Body of pancreas (tissue), 4 donors: ENCODE measurements at regions not wholly inside any gene's neighbourhood (a gene's known extent, or its start where the extent isn't known, plus 50 kb on each side); places are given as distances from the start of the nearest gene placed in this dataset.

Experiments
- POLR2A ChIP-seq, 3 donors: fragments of 450-650 bp; IDR thresholded peaks; one replicate each; pipeline ENCODE4 v1.6.1; 2016; ENCODE audit warnings: antibody characterized with exemption in 3 of 3, mild to moderate bottlenecking in 2 of 3
- TF ChIP-seq, protein P1 (sequence below), 7 experiments: fragments of 450-650 bp in 4 of 7; fragments of 200-600 bp in 3 of 7; sonication (generic) in 3 of 7; IDR thresholded peaks; one replicate each; pipeline ENCODE4 v1.5.1; 2016 to 2019; ENCODE audit warnings: antibody characterized with exemption in 7 of 7

DNA sequence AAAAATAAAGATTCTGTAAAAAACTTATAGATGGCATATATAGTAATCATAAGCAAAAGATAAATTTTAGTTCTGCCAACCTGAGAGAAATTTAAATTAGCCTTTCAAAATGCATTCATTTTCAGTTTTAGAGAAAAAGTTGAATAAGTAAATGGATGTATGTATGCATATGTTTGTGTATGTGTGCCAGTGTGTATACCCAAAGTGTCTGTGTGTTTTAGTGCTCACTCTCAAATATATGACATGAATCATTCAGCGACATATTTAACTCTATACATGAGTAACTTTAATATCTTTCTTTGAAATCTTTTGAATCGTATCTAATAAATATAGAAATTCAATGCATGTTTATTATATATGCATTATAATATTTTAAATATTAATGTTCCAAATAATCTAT is 274.5 kb downstream of the SRGAP2C start:
- TF ChIP-seq, protein P1, sequence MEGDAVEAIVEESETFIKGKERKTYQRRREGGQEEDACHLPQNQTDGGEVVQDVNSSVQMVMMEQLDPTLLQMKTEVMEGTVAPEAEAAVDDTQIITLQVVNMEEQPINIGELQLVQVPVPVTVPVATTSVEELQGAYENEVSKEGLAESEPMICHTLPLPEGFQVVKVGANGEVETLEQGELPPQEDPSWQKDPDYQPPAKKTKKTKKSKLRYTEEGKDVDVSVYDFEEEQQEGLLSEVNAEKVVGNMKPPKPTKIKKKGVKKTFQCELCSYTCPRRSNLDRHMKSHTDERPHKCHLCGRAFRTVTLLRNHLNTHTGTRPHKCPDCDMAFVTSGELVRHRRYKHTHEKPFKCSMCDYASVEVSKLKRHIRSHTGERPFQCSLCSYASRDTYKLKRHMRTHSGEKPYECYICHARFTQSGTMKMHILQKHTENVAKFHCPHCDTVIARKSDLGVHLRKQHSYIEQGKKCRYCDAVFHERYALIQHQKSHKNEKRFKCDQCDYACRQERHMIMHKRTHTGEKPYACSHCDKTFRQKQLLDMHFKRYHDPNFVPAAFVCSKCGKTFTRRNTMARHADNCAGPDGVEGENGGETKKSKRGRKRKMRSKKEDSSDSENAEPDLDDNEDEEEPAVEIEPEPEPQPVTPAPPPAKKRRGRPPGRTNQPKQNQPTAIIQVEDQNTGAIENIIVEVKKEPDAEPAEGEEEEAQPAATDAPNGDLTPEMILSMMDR (IDR thresholded peaks at IDR 0.05) = no peak
- no peak for TF ChIP-seq POLR2A (IDR thresholded peaks at IDR 0.05)
